ENCODE measurements at regions not wholly inside any gene's neighbourhood (a gene's known extent, or its start where the extent isn't known, plus 50 kb on each side); places are given as distances from the start of the nearest gene placed in this dataset.

- DNase-seq (no peak), ATAC-seq (no peak)
- Histone ChIP-seq H3K36me3 (ENCODE audit: control insufficient read depth, insufficient read depth, low read length) (no peaks in the 10 kb centered on the region), H3K4me1 (ENCODE audit: control insufficient read depth, insufficient read depth, low read length) (no peaks in the 10 kb centered on the region), H3K9me3 (ENCODE audit: control insufficient read depth, insufficient read depth, low read length) (no peaks in the 10 kb centered on the region), H3K27ac (ENCODE audit: low read length) (no peak overlapping the region), H3K4me3 (ENCODE audit: low read length) (no peak overlapping the region), H3K27me3 (ENCODE audit: control insufficient read depth, insufficient read depth, low read length) (no peaks in the 10 kb centered on the region)
- Mint-ChIP-seq H3K27me3 (ENCODE audit: low read depth in 2 of 2) (peaks cover 0 to 3% of the 10 kb centered on the region in 2 donors), H3K36me3 (peaks cover 9% of the 10 kb centered on the region), H3K4me3 (no peak overlapping the region), H3K27ac (no peak overlapping the region), H3K9me3 (peaks cover 0 to 4% of the 10 kb centered on the region in 2 donors), H3K4me1 (no peaks in the 10 kb centered on the region)
- intact Hi-C loops (cut with micrococcal nuclease), result no loop called here
- WGBS (ENCODE audit: insufficient coverage), result no CpG with 5 or more reads among the region's 1 CpG
- no peak for TF ChIP-seq CTCF (IDR thresholded peaks at IDR 0.05)
Measured at GRCh38 chr6:105775095-105775494, 311.0 kb upstream of the PRDM1 start.

- DNase-seq (no peak), ATAC-seq (no peak)
- no peak for TF ChIP-seq CTCF (IDR thresholded peaks at IDR 0.05)
- Mint-ChIP-seq H3K4me1 (no peaks in the 10 kb centered on the region), H3K4me3 (no peak overlapping the region), H3K27ac (no peak overlapping the region), H3K27me3 (ENCODE audit: low read depth in 2 of 2) (peaks cover 0 to 3% of the 10 kb centered on the region in 2 donors), H3K9me3 (peaks cover 0 to 4% of the 10 kb centered on the region in 2 donors), H3K36me3 (peaks cover 9% of the 10 kb centered on the region)
- H3K9me3 ChIP-seq (ENCODE audit: control insufficient read depth, insufficient read depth, low read length), result no peaks in the 10 kb centered on the region
- no peaks in the 10 kb centered on the region for H3K36me3 ChIP-seq (ENCODE audit: control insufficient read depth, insufficient read depth, low read length)
- no peaks in the 10 kb centered on the region for H3K4me1 ChIP-seq (ENCODE audit: control insufficient read depth, insufficient read depth, low read length)
- no CpG with 5 or more reads among the region's 1 CpG for WGBS (ENCODE audit: insufficient coverage)
- no peaks in the 10 kb centered on the region for H3K27me3 ChIP-seq (ENCODE audit: control insufficient read depth, insufficient read depth, low read length)
- no peak overlapping the region for H3K27ac ChIP-seq (ENCODE audit: low read length)
- intact Hi-C loops (cut with micrococcal nuclease), result no loop called here
- H3K4me3 ChIP-seq (ENCODE audit: low read length), result no peak overlapping the region
Measured at GRCh38 chr6:105774247-105774646, 311.9 kb upstream of the PRDM1 start.

DNA sequence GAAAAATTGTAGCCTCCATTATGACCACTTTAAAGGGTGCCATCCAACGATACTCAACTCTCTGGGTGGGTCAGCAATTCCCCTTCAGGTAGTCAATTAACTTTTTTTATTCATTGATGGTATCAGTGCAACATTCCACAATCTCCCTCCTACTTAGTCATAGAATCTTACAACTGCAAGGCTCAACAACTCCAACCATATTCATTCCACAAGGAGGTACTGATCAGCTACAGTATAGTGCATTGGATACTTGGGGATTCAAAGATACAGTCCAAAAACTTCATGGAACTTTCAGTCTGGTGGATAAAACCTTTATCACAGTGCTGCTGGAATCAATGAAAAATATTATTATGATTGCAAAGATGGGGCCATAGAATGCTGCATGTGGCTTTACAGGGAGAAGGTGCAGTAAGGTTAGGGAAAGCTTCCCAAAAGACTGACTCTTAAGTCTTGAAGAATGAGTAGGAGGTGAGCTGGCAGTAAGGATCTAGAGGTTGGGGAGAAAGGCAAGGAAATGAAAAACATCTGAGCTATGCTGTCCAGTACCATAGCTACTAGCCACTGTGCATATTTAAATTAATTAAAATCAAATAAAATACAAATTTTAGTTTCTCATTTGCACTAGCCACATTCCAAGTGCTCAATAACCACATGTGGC, 314.7 kb upstream of the PRDM1 start:
- Histone ChIP-seq H3K4me1 (ENCODE audit: control insufficient read depth, insufficient read depth, low read length) (no peaks in the 10 kb centered on the region), H3K36me3 (ENCODE audit: control insufficient read depth, insufficient read depth, low read length) (no peaks in the 10 kb centered on the region), H3K27me3 (ENCODE audit: control insufficient read depth, insufficient read depth, low read length) (no peaks in the 10 kb centered on the region), H3K27ac (ENCODE audit: low read length) (no peak overlapping the region), H3K9me3 (ENCODE audit: control insufficient read depth, insufficient read depth, low read length) (no peaks in the 10 kb centered on the region), H3K4me3 (ENCODE audit: low read length) (no peak overlapping the region)
- Mint-ChIP-seq H3K4me3 (no peak overlapping the region), H3K4me1 (no peaks in the 10 kb centered on the region), H3K27me3 (ENCODE audit: low read depth in 2 of 2) (peaks cover 0 to 3% of the 10 kb centered on the region in 2 donors), H3K36me3 (peaks cover 9% of the 10 kb centered on the region), H3K27ac (no peak overlapping the region), H3K9me3 (peaks cover 0 to 4% of the 10 kb centered on the region in 2 donors)
- no peak for TF ChIP-seq CTCF (IDR thresholded peaks at IDR 0.05)
- intact Hi-C loops (cut with micrococcal nuclease), result no loop called here
- WGBS (ENCODE audit: insufficient coverage), result 92% methylated on average over 1 of the region's 1 CpG
- no peak for ATAC-seq
- no peak for DNase-seq

- Histone ChIP-seq H3K4me1 (ENCODE audit: control insufficient read depth, insufficient read depth, low read length) (no peaks in the 10 kb centered on the region), H3K27me3 (ENCODE audit: control insufficient read depth, insufficient read depth, low read length) (no peaks in the 10 kb centered on the region), H3K9me3 (ENCODE audit: control insufficient read depth, insufficient read depth, low read length) (no peaks in the 10 kb centered on the region), H3K27ac (ENCODE audit: low read length) (no peak overlapping the region), H3K36me3 (ENCODE audit: control insufficient read depth, insufficient read depth, low read length) (no peaks in the 10 kb centered on the region), H3K4me3 (ENCODE audit: low read length) (no peak overlapping the region)
- 95% methylated on average over 2 of the region's 2 CpGs for WGBS (ENCODE audit: insufficient coverage)
- Mint-ChIP-seq H3K36me3 (peaks cover 3% of the 10 kb centered on the region), H3K27me3 (ENCODE audit: low read depth in 2 of 2) (peaks cover 0 to 6% of the 10 kb centered on the region in 2 donors), H3K4me1 (no peaks in the 10 kb centered on the region), H3K4me3 (no peak overlapping the region), H3K27ac (no peak overlapping the region), H3K9me3 (peaks cover 0 to under 1% of the 10 kb centered on the region in 2 donors)
- intact Hi-C loops (cut with micrococcal nuclease), result no loop called here
- no peak for TF ChIP-seq CTCF (IDR thresholded peaks at IDR 0.05)
- ATAC-seq (no peak), DNase-seq (no peak)
Measured at GRCh38 chr6:105769987-105770386, 316.1 kb upstream of the PRDM1 start.

Data from natural killer cell (primary cell).